ENCODE measurements at regions not wholly inside any gene's neighbourhood (a gene's known extent, or its start where the extent isn't known, plus 50 kb on each side); places are given as distances from the start of the nearest gene placed in this dataset.
A peak's percentile ranks its signal among the peaks of the same experiment; 100 is the strongest.

DNA sequence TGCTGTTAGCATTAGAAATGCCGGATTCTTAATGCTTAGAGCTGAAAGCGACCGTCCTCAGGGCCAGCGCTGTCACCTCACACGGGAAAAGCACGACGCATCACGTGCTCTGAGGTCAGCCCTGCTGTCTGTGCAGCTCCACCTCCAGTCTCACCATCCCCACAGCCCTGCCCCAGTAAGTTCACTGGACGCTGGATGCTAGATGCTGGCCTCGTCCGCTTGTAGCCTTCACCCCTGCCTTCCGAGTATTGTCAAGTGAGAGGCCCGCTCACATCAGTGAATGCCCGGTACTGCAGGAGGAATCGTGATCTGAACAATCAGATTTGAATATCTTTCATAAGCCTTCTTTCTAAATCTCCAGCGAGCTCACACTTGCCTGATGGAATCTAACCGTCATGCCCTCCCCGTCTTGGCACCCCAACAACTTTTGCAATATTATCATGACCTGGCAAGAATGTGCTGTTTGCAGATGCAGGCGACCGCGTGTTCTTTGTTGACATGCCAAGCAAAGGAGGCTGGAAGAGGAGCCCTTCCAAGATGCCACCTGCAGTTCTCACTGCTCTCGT, 64.9 kb downstream of the DLL1 start:
- Histone ChIP-seq H2BK12ac (ENCODE audit: low read depth, low read length) (no peak overlapping the region), H3K23me2 (ENCODE audit: low read depth, low read length) (no peaks in the 10 kb centered on the region), H3K36me3 (ENCODE audit: control insufficient read depth in 2 of 4, insufficient read depth in 4 of 4, low read length in 3 of 4) (no peaks in the 10 kb centered on the region), H3K4ac (replicated peaks; ENCODE audit: insufficient read length, low read depth, low read length) (no peak overlapping the region), H3K27ac (ENCODE audit: low read depth, low read length) (no peak overlapping the region), H3K56ac (replicated peaks; ENCODE audit: insufficient read length, low read depth, low read length) (no peak overlapping the region), H3K18ac (ENCODE audit: extremely low read depth, low read length) (no peak overlapping the region), H4K20me1 (replicated peaks in 1 of 2; ENCODE audit: control insufficient read depth in 1 of 2, insufficient read depth in 2 of 2, low read length in 2 of 2) (no peaks in the 10 kb centered on the region), H3K4me2 (ENCODE audit: insufficient read depth in 1 of 2, low read depth in 2 of 2, low read length in 2 of 2) (no peak overlapping the region), H3K4me1 (replicated peaks in 1 of 4; ENCODE audit: control insufficient read depth in 3 of 4, insufficient read depth in 4 of 4, low read length in 3 of 4) (peaks cover 0 to 8% (median 3%) of the 10 kb centered on the region in 4 experiments; a peak in 3 of 7 replicates), H3K27me3 (replicated peaks in 1 of 4; ENCODE audit: control insufficient read depth in 3 of 4, extremely low read depth in 1 of 4, insufficient read depth in 3 of 4, low read length in 3 of 4) (no peaks in the 10 kb centered on the region), H3K9ac (replicated peaks in 1 of 4; ENCODE audit: extremely low read depth in 1 of 4, low read depth in 3 of 4, low read length in 3 of 4) (no peak overlapping the region), H2AK5ac (ENCODE audit: low read depth, low read length) (peak overlapping the region; percentile 86; the same call in 1 of the 2 replicates), H2BK120ac (replicated peaks; ENCODE audit: low read depth, low read length) (no peak overlapping the region), H3K79me1 (ENCODE audit: low read depth, low read length) (no peaks in the 10 kb centered on the region), H2BK5ac (ENCODE audit: low read depth, low read length) (no peak overlapping the region), H2BK15ac (ENCODE audit: low read length) (no peak overlapping the region), H3K4me3 (ENCODE audit: extremely low read depth in 1 of 4, insufficient read depth in 2 of 4, low read depth in 3 of 4, low read length in 4 of 4) (no peak overlapping the region), H4K5ac (ENCODE audit: insufficient read length, low read depth, low read length) (no peak overlapping the region), H3K23ac (ENCODE audit: insufficient read length) (no peak overlapping the region), H2BK20ac (ENCODE audit: low read length) (no peak overlapping the region), H4K91ac (replicated peaks; ENCODE audit: insufficient read length, low read length) (no peak overlapping the region), H3K9me3 (ENCODE audit: insufficient read depth in 2 of 2, low read depth in 1 of 2, low read length in 1 of 2) (no peaks in the 10 kb centered on the region), H3K79me2 (ENCODE audit: control insufficient read depth in 1 of 2, insufficient read depth in 2 of 2, low read length in 2 of 2) (no peaks in the 10 kb centered on the region), H3K14ac (ENCODE audit: insufficient read length) (no peak overlapping the region), H2AFZ (ENCODE audit: low read length) (no peak overlapping the region), H4K8ac (ENCODE audit: extremely low read depth, insufficient read depth, low read length) (no peak overlapping the region)
- TF ChIP-seq SAP30 (IDR thresholded peaks at IDR 0.05; ENCODE audit: insufficient read depth, insufficient replicate concordance, low read length): no peak
- no peak for TF ChIP-seq SP1 (IDR thresholded peaks at IDR 0.05; ENCODE audit: low read depth, low read length)
- TF ChIP-seq KDM5A (IDR thresholded peaks at IDR 0.05; ENCODE audit: low read length): no peak
- TF ChIP-seq ASH2L (IDR thresholded peaks at IDR 0.05; ENCODE audit: low read length): no peak
- no peak for TF ChIP-seq RXRA (IDR thresholded peaks at IDR 0.05; ENCODE audit: insufficient read depth, low read depth, low read length)
- no peak for TF ChIP-seq TEAD4 (IDR thresholded peaks at IDR 0.05; ENCODE audit: low read depth, low read length)
- ChIA-PET POLR2A (ENCODE audit: partially characterized antibody) (no interaction called here), CTCF (ENCODE audit: partially characterized antibody) (interaction anchor here (1.1 kb wide), 2 partner anchors 15 to 394 kb away, joined by 3 read pairs; no protein-coding TSS in a partner anchor)
- 90% methylated on average over 22 of the region's 22 CpGs; no CpG with 5 or more reads in 1 of the 2 experiments for WGBS, 2 experiments (ENCODE audit: extremely low coverage in 1 of 2, insufficient coverage in 1 of 2, insufficient read length in 1 of 2, insufficient replicate concordance in 2 of 2, low coverage in 1 of 2, low lambda C conversion rate in 2 of 2, missing lambda C conversion rate in 1 of 2)
- no peak for FAIRE-seq
- DNase-seq (ENCODE audit: low read depth in 1 of 2, low spot score in 2 of 2): no peak

Data from H1 (cell line).